NOMO-1 treated with dmso at 0.1 percent for 144 hours (cell line): ENCODE measurements at regions not wholly inside any gene's neighbourhood (a gene's known extent, or its start where the extent isn't known, plus 50 kb on each side); places are given as distances from the start of the nearest gene placed in this dataset.
"Not testable (repeated sequence)": the region's sequence is repeated elsewhere in the genome, so short reads cannot be mapped to it uniquely, and the experiment has no call there.

Experiments
- DNase-seq: peaks from one replicate; lab custom pipeline; 2025; ENCODE audit not compliant: unreplicated experiment; lab: John Stamatoyannopoulos, UW

GRCh38 chr10:56508562-56508961, 147.5 kb upstream of the ZWINT start:
- no peak for DNase-seq

- DNase-seq: no peak
Measured at GRCh38 chr10:56507033-56507432, 146.0 kb upstream of the ZWINT start.

- DNase-seq: no peak
Measured at GRCh38 chr10:56505555-56505954, 144.5 kb upstream of the ZWINT start.

GRCh38 chr10:56496186-56496486, 135.1 kb upstream of the ZWINT start:
- DNase-seq: no peak

GRCh38 chr10:56487746-56488145, 126.7 kb upstream of the ZWINT start:
- no peak for DNase-seq

GRCh38 chr10:56481521-56482091, 120.5 kb upstream of the ZWINT start:
- no peak for DNase-seq

- no peak for DNase-seq
Measured at GRCh38 chr10:56472978-56473377, 111.9 kb upstream of the ZWINT start.

- no peak for DNase-seq
Measured at GRCh38 chr10:56470701-56471100, 109.6 kb upstream of the ZWINT start.

- no peak for DNase-seq
Measured at GRCh38 chr10:56469482-56469881, 108.4 kb upstream of the ZWINT start.

GRCh38 chr10:56466005-56466404, 104.9 kb upstream of the ZWINT start:
- no peak for DNase-seq

- no peak for DNase-seq
Measured at GRCh38 chr10:56449770-56450169, 88.7 kb upstream of the ZWINT start.

- not testable (repeated sequence) for DNase-seq
Measured at GRCh38 chr10:56447613-56448012, 86.6 kb upstream of the ZWINT start.

GRCh38 chr10:56441337-56441736, 80.3 kb upstream of the ZWINT start:
- DNase-seq: not testable (repeated sequence)
